Hippocampal formation (tissue), 2 donors: ENCODE measurements at regions not wholly inside any gene's neighbourhood (a gene's known extent, or its start where the extent isn't known, plus 50 kb on each side); places are given as distances from the start of the nearest gene placed in this dataset.
"Not testable (repeated sequence)": the region's sequence is repeated elsewhere in the genome, so short reads cannot be mapped to it uniquely, and the experiment has no call there.

Experiments
- DNase-seq, 2 donors: peaks; one replicate each; lab custom pipeline; 2025; lab: John Stamatoyannopoulos, UW

- no peak for DNase-seq
Measured at GRCh38 chr1:76687307-76688175, 179.7 kb upstream of the ST6GALNAC5 start.

GRCh38 chr1:76690766-76691165, 176.5 kb upstream of the ST6GALNAC5 start:
- DNase-seq = no peak

GRCh38 chr1:76695535-76695934, 171.7 kb upstream of the ST6GALNAC5 start:
- DNase-seq = no peak

- DNase-seq = no peak
Measured at GRCh38 chr1:76697361-76697760, 169.9 kb upstream of the ST6GALNAC5 start.

- not testable (repeated sequence) for DNase-seq
Measured at GRCh38 chr1:76699646-76700045, 167.6 kb upstream of the ST6GALNAC5 start.

GRCh38 chr1:76700200-76700599, 167.1 kb upstream of the ST6GALNAC5 start:
- DNase-seq = not testable (repeated sequence)

GRCh38 chr1:76705560-76705959, 161.7 kb upstream of the ST6GALNAC5 start:
- DNase-seq = no peak

GRCh38 chr1:76713535-76713934, 153.7 kb upstream of the ST6GALNAC5 start:
- no peak for DNase-seq

- DNase-seq = no peak
Measured at GRCh38 chr1:76715474-76715873, 151.8 kb upstream of the ST6GALNAC5 start.

GRCh38 chr1:76723949-76724348, 143.3 kb upstream of the ST6GALNAC5 start:
- DNase-seq = no peak

GRCh38 chr1:76724816-76725215, 142.5 kb upstream of the ST6GALNAC5 start:
- no peak for DNase-seq

GRCh38 chr1:76725864-76726619, 141.2 kb upstream of the ST6GALNAC5 start:
- DNase-seq = peak in 1 of 2 donors; percentile 4

- DNase-seq = no peak
Measured at GRCh38 chr1:76727520-76727919, 139.8 kb upstream of the ST6GALNAC5 start.

- DNase-seq = no peak
Measured at GRCh38 chr1:76729142-76729541, 138.1 kb upstream of the ST6GALNAC5 start.

GRCh38 chr1:76730027-76730426, 137.3 kb upstream of the ST6GALNAC5 start:
- no peak for DNase-seq

GRCh38 chr1:76738355-76738754, 128.9 kb upstream of the ST6GALNAC5 start:
- DNase-seq = not testable (repeated sequence)

- DNase-seq = not testable (repeated sequence)
Measured at GRCh38 chr1:76740956-76741355, 126.3 kb upstream of the ST6GALNAC5 start.

GRCh38 chr1:76744989-76745388, 122.3 kb upstream of the ST6GALNAC5 start:
- DNase-seq = no peak

- no peak for DNase-seq
Measured at GRCh38 chr1:76746206-76746605, 121.1 kb upstream of the ST6GALNAC5 start.

- no peak for DNase-seq
Measured at GRCh38 chr1:76754730-76755129, 112.5 kb upstream of the ST6GALNAC5 start.

GRCh38 chr1:76759171-76759860, 108.0 kb upstream of the ST6GALNAC5 start:
- DNase-seq = no peak

- DNase-seq = no peak
Measured at GRCh38 chr1:76759950-76760349, 107.3 kb upstream of the ST6GALNAC5 start.
